ENCODE measurements at regions not wholly inside any gene's neighbourhood (a gene's known extent, or its start where the extent isn't known, plus 50 kb on each side); places are given as distances from the start of the nearest gene placed in this dataset.

DNA sequence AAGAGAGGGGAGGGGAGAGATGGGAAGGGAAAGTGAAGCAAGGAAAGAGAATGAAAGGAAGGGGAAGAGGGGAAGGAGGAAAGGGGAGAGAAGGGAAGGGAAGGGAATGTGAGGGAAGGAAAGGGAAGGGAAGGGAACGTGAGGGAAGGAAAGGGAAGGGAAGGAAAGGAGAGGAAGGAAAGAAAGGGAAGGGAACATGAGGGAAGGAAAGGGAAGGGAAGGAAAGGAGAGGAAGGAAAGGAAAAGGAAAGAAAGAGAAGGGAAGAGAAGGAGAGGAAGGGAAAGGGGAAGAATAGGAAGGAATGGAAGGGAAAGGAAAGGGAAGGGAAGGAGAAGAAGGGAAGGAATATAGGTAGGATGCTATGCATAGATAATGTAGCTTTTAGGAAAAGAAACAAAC, 139.7 kb upstream of the PTER start:
- no peak for FAIRE-seq

More for the DNA sequence above, 139.7 kb upstream of the PTER start:
- no peaks in the 10 kb centered on the region for H3K9me1 ChIP-seq (replicated peaks; ENCODE audit: control insufficient read depth, extremely low read depth, insufficient read depth, low read length)
- H3K9ac ChIP-seq (replicated peaks; ENCODE audit: extremely low read depth, insufficient read depth, low read length) = no peak overlapping the region
- no peaks in the 10 kb centered on the region for H3K27me3 ChIP-seq (ENCODE audit: control insufficient read depth in 2 of 2, insufficient read depth in 2 of 2, low read length in 2 of 2)
- H3K27ac ChIP-seq (ENCODE audit: insufficient read depth, low read depth, low read length) = no peak overlapping the region
- H3K4me3 ChIP-seq (replicated peaks in 1 of 3; ENCODE audit: insufficient read depth in 1 of 3, low read depth in 1 of 3, low read length in 3 of 3) = no peak overlapping the region
- intact Hi-C loops (cut with micrococcal nuclease) = no loop called here
- dilution Hi-C loops (cut with MboI; ENCODE audit: extremely low pct_ligation_motif_present, low sequenced_read_pairs) = no loop called here
- POLR2A ChIA-PET = no interaction called here
- H3K79me2 ChIP-seq (ENCODE audit: control insufficient read depth, insufficient read depth, low read length) = no peaks in the 10 kb centered on the region
- no TSS peak for BruUV-seq (replicated peaks)
- H2AFZ ChIP-seq (ENCODE audit: low read depth, low read length) = no peak overlapping the region
- H3K4me2 ChIP-seq (ENCODE audit: insufficient read depth, low read length) = no peak overlapping the region
- H3K4me1 ChIP-seq (ENCODE audit: control insufficient read depth, extremely low read depth, insufficient read depth, low read length) = no peaks in the 10 kb centered on the region
- no peak for DNase-seq (ENCODE audit: low read depth, low spot score)
- no peaks in the 10 kb centered on the region for H3K9me3 ChIP-seq (replicated peaks; ENCODE audit: control insufficient read depth, insufficient read depth, low read length)
- TF ChIP-seq, protein P1, sequence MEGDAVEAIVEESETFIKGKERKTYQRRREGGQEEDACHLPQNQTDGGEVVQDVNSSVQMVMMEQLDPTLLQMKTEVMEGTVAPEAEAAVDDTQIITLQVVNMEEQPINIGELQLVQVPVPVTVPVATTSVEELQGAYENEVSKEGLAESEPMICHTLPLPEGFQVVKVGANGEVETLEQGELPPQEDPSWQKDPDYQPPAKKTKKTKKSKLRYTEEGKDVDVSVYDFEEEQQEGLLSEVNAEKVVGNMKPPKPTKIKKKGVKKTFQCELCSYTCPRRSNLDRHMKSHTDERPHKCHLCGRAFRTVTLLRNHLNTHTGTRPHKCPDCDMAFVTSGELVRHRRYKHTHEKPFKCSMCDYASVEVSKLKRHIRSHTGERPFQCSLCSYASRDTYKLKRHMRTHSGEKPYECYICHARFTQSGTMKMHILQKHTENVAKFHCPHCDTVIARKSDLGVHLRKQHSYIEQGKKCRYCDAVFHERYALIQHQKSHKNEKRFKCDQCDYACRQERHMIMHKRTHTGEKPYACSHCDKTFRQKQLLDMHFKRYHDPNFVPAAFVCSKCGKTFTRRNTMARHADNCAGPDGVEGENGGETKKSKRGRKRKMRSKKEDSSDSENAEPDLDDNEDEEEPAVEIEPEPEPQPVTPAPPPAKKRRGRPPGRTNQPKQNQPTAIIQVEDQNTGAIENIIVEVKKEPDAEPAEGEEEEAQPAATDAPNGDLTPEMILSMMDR (IDR thresholded peaks at IDR 0.05; ENCODE audit: extremely low read depth in 1 of 2, insufficient read depth in 1 of 2, low read depth in 1 of 2, low read length in 2 of 2) = no peak
- no peak for TF ChIP-seq POLR2A (IDR thresholded peaks at IDR 0.05; ENCODE audit: low read depth, low read length)
- TF ChIP-seq FOS (IDR thresholded peaks at IDR 0.05; ENCODE audit: borderline replicate concordance, insufficient read depth, low read length) = no peak
- TF ChIP-seq EZH2 (IDR thresholded peaks at IDR 0.05; ENCODE audit: borderline replicate concordance, low read depth, low read length, severe bottlenecking) = no peak
- no peak for TF ChIP-seq POLR2AphosphoS5 (IDR thresholded peaks at IDR 0.05; ENCODE audit: insufficient read depth, low read depth, low read length)
- TF ChIP-seq GATA2 (IDR thresholded peaks at IDR 0.05; ENCODE audit: insufficient read depth, insufficient read length, low read depth, low read length) = no peak
- TF ChIP-seq, protein P2, sequence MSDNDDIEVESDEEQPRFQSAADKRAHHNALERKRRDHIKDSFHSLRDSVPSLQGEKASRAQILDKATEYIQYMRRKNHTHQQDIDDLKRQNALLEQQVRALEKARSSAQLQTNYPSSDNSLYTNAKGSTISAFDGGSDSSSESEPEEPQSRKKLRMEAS (IDR thresholded peaks at IDR 0.05; ENCODE audit: insufficient read depth, insufficient read length) = no peak
- TF ChIP-seq MYC (IDR thresholded peaks at IDR 0.05; ENCODE audit: low read depth, low read length) = no peak
- no peak for TF ChIP-seq JUN (IDR thresholded peaks at IDR 0.05; ENCODE audit: borderline replicate concordance, insufficient read depth, insufficient read length, low read depth)
- CTCF ChIA-PET = no interaction called here
- no peaks in the 10 kb centered on the region for H4K20me1 ChIP-seq (replicated peaks; ENCODE audit: control insufficient read depth, extremely low read depth, insufficient read depth, low read length)
- H3K36me3 ChIP-seq (ENCODE audit: control insufficient read depth in 2 of 2, extremely low read depth in 1 of 2, insufficient read depth in 2 of 2, low read length in 2 of 2) = no peaks in the 10 kb centered on the region

Data from endothelial cell of umbilical vein (primary cell).